ENCODE measurements at regions not wholly inside any gene's neighbourhood (a gene's known extent, or its start where the extent isn't known, plus 50 kb on each side); places are given as distances from the start of the nearest gene placed in this dataset.

- TF ChIP-seq CTCF (IDR thresholded peaks at IDR 0.05; ENCODE audit: poor library complexity, severe bottlenecking) = no peak
- no peak for TF ChIP-seq POLR2AphosphoS5 (IDR thresholded peaks at IDR 0.05)
- no peak for TF ChIP-seq EZH2 (IDR thresholded peaks at IDR 0.05; ENCODE audit: borderline replicate concordance, insufficient read depth, low read length, poor library complexity, severe bottlenecking)
These were observed 185.7 kb downstream of the KLF5 start for GRCh38 chr13:73244467-73244866.

Measured in neural cell (in vitro differentiated cells).